K562 (cell line): ENCODE measurements at regions not wholly inside any gene's neighbourhood (a gene's known extent, or its start where the extent isn't known, plus 50 kb on each side); places are given as distances from the start of the nearest gene placed in this dataset.

Experiments used
- ARID3B ChIP-seq: fragments of 250-450 bp; sonication (Bioruptor Pico); IDR thresholded peaks from 2 replicates; pipeline ENCODE4 v1.4.0; 2020; ENCODE audit warnings: borderline replicate concordance
- CTCF ChIP-seq, 3 experiments: IDR thresholded peaks in 2 of 3; conservative IDR thresholded peaks in 1 of 3; 2 replicates each; pipeline ENCODE4 v1.5.1; 2011 to 2012; ENCODE audit warnings: low read length in 3 of 3, mild to moderate bottlenecking in 3 of 3, control low read depth in 2 of 3, improper control_type of control experiment in 1 of 3, inconsistent platforms in 1 of 3, low read depth in 1 of 3, mixed read lengths in 1 of 3, moderate library complexity in 1 of 3; ENCODE audit not compliant: insufficient read depth in 2 of 3
- GATA2 ChIP-seq: sonication (generic); formaldehyde crosslinking; IDR thresholded peaks from 2 replicates; pipeline ENCODE4 v1.4.0; 2020; ENCODE audit warnings: mild to moderate bottlenecking, missing genetic modification reagents
- NCOA6 ChIP-seq: fragments of 450-650 bp; IDR thresholded peaks from 2 replicates; pipeline ENCODE4 v1.6.1; 2017; ENCODE audit warnings: mild to moderate bottlenecking
- RBM22 ChIP-seq: fragments of 200-400 bp; formaldehyde crosslinking; IDR thresholded peaks from 2 replicates; pipeline ENCODE4 v1.6.1; 2018; ENCODE audit warnings: low read length, low read depth; ENCODE audit not compliant: poor library complexity, severe bottlenecking
- ZNF232 ChIP-seq: sonication (generic); formaldehyde crosslinking; IDR thresholded peaks from 2 replicates; pipeline ENCODE4 v1.8.0; 2022; ENCODE audit warnings: mild to moderate bottlenecking, missing genetic modification reagents

- no peak for TF ChIP-seq RBM22
- no peak for TF ChIP-seq NCOA6
- TF ChIP-seq ARID3B (CRISPR knock-in tag) = no peak
- no peak for TF ChIP-seq GATA2 (CRISPR knock-in tag)
- no peak for TF ChIP-seq ZNF232 (CRISPR knock-in tag)
- no peak for TF ChIP-seq CTCF (IDR thresholded peaks at IDR 0.05 in 2 of 3, conservative IDR thresholded peaks at IDR 0.05 in 1 of 3; ENCODE audit: insufficient read depth in 2 of 3, low read depth in 1 of 3, low read length in 3 of 3)
These were observed 72.6 kb upstream of the AJAP1 start for GRCh38 chr1:4581807-4582206.
